Uterus (tissue), 2 donors: ENCODE measurements at regions not wholly inside any gene's neighbourhood (a gene's known extent, or its start where the extent isn't known, plus 50 kb on each side); places are given as distances from the start of the nearest gene placed in this dataset.
"Not testable (repeated sequence)": the region's sequence is repeated elsewhere in the genome, so short reads cannot be mapped to it uniquely, and the experiment has no call there.

Experiments
- POLR2A ChIP-seq, 2 donors: fragments of 450-650 bp; IDR thresholded peaks; one replicate each; pipeline ENCODE4 v1.6.1; 2016; ENCODE audit warnings: antibody characterized with exemption in 2 of 2, mild to moderate bottlenecking in 1 of 2, moderate library complexity in 1 of 2
- TF ChIP-seq, protein P1 (sequence below), 4 experiments: fragments of 200-600 bp in 2 of 4; fragments of 450-650 bp in 2 of 4; sonication (generic) in 2 of 4; IDR thresholded peaks; one replicate each; pipeline ENCODE4 v1.5.1; 2016 to 2019; ENCODE audit warnings: antibody characterized with exemption in 4 of 4, mild to moderate bottlenecking in 2 of 4, moderate library complexity in 1 of 4

GRCh38 chr19:28434794-28435193, 778.2 kb downstream of the UQCRFS1 start:
- TF ChIP-seq, protein P1, sequence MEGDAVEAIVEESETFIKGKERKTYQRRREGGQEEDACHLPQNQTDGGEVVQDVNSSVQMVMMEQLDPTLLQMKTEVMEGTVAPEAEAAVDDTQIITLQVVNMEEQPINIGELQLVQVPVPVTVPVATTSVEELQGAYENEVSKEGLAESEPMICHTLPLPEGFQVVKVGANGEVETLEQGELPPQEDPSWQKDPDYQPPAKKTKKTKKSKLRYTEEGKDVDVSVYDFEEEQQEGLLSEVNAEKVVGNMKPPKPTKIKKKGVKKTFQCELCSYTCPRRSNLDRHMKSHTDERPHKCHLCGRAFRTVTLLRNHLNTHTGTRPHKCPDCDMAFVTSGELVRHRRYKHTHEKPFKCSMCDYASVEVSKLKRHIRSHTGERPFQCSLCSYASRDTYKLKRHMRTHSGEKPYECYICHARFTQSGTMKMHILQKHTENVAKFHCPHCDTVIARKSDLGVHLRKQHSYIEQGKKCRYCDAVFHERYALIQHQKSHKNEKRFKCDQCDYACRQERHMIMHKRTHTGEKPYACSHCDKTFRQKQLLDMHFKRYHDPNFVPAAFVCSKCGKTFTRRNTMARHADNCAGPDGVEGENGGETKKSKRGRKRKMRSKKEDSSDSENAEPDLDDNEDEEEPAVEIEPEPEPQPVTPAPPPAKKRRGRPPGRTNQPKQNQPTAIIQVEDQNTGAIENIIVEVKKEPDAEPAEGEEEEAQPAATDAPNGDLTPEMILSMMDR (IDR thresholded peaks at IDR 0.05) = not testable (repeated sequence)
- not testable (repeated sequence) for TF ChIP-seq POLR2A (IDR thresholded peaks at IDR 0.05)
